ENCODE measurements at regions not wholly inside any gene's neighbourhood (a gene's known extent, or its start where the extent isn't known, plus 50 kb on each side); places are given as distances from the start of the nearest gene placed in this dataset.

GRCh38 chr6:117078624-117079023, 186.7 kb upstream of the VGLL2 start:
- no peaks in the 10 kb centered on the region for H3K36me3 Mint-ChIP-seq (ENCODE audit: low read depth)
- no peak for TF ChIP-seq CTCF (IDR thresholded peaks at IDR 0.05; ENCODE audit: unreplicated experiment in 3 of 3)
- no peaks in the 10 kb centered on the region for H3K27me3 Mint-ChIP-seq (ENCODE audit: low read depth)
- H3K4me3 Mint-ChIP-seq: no peak overlapping the region
- H3K9me3 Mint-ChIP-seq: peaks cover 4% of the 10 kb centered on the region
- peaks cover 29% of the 10 kb centered on the region for H3K4me1 Mint-ChIP-seq
- peak overlapping the region in 1 of 3 experiments; percentile 23 for H3K27ac Mint-ChIP-seq

- Mint-ChIP-seq H3K27ac (peak overlapping the region; percentile 23 to 69 (median 61)), H3K27me3 (ENCODE audit: low read depth) (no peaks in the 10 kb centered on the region), H3K4me1 (peaks cover 20% of the 10 kb centered on the region), H3K9me3 (peaks cover 6% of the 10 kb centered on the region), H3K36me3 (ENCODE audit: low read depth) (no peaks in the 10 kb centered on the region), H3K4me3 (no peak overlapping the region)
- no peak for TF ChIP-seq CTCF (IDR thresholded peaks at IDR 0.05; ENCODE audit: unreplicated experiment in 3 of 3)
Measured at GRCh38 chr6:117079951-117080350, 185.4 kb upstream of the VGLL2 start.

GRCh38 chr6:117089604-117090003, 175.8 kb upstream of the VGLL2 start:
- Mint-ChIP-seq H3K27me3 (ENCODE audit: low read depth) (no peaks in the 10 kb centered on the region), H3K9me3 (peaks cover 20% of the 10 kb centered on the region), H3K4me3 (no peak overlapping the region), H3K27ac (no peak overlapping the region), H3K4me1 (no peaks in the 10 kb centered on the region), H3K36me3 (ENCODE audit: low read depth) (no peaks in the 10 kb centered on the region)
- TF ChIP-seq CTCF (IDR thresholded peaks at IDR 0.05; ENCODE audit: unreplicated experiment in 3 of 3): no peak

GRCh38 chr6:117110146-117110545, 155.2 kb upstream of the VGLL2 start:
- H3K27ac Mint-ChIP-seq: no peak overlapping the region
- no peaks in the 10 kb centered on the region for H3K4me1 Mint-ChIP-seq
- H3K4me3 Mint-ChIP-seq: no peak overlapping the region
- H3K27me3 Mint-ChIP-seq (ENCODE audit: low read depth): no peaks in the 10 kb centered on the region
- no peaks in the 10 kb centered on the region for H3K36me3 Mint-ChIP-seq (ENCODE audit: low read depth)
- no peak for TF ChIP-seq CTCF (IDR thresholded peaks at IDR 0.05; ENCODE audit: unreplicated experiment in 3 of 3)
- peaks cover 30% of the 10 kb centered on the region for H3K9me3 Mint-ChIP-seq

GRCh38 chr6:117110737-117111136, 154.6 kb upstream of the VGLL2 start:
- Mint-ChIP-seq H3K27ac (no peak overlapping the region), H3K4me1 (no peaks in the 10 kb centered on the region), H3K36me3 (ENCODE audit: low read depth) (no peaks in the 10 kb centered on the region), H3K9me3 (peaks cover 33% of the 10 kb centered on the region), H3K27me3 (ENCODE audit: low read depth) (no peaks in the 10 kb centered on the region), H3K4me3 (no peak overlapping the region)
- no peak for TF ChIP-seq CTCF (IDR thresholded peaks at IDR 0.05; ENCODE audit: unreplicated experiment in 3 of 3)

GRCh38 chr6:117117652-117118051, 147.7 kb upstream of the VGLL2 start:
- Mint-ChIP-seq H3K27me3 (ENCODE audit: low read depth) (peaks cover 3% of the 10 kb centered on the region), H3K9me3 (peaks cover 22% of the 10 kb centered on the region), H3K4me1 (no peaks in the 10 kb centered on the region), H3K36me3 (ENCODE audit: low read depth) (no peaks in the 10 kb centered on the region), H3K27ac (no peak overlapping the region), H3K4me3 (no peak overlapping the region)
- no peak for TF ChIP-seq CTCF (IDR thresholded peaks at IDR 0.05; ENCODE audit: unreplicated experiment in 3 of 3)

Data from nephron (organoid).